ENCODE measurements at regions not wholly inside any gene's neighbourhood (a gene's known extent, or its start where the extent isn't known, plus 50 kb on each side); places are given as distances from the start of the nearest gene placed in this dataset.
A peak's percentile ranks its signal among the peaks of the same experiment; 100 is the strongest.
"Not testable (repeated sequence)": the region's sequence is repeated elsewhere in the genome, so short reads cannot be mapped to it uniquely, and the experiment has no call there.

DNA sequence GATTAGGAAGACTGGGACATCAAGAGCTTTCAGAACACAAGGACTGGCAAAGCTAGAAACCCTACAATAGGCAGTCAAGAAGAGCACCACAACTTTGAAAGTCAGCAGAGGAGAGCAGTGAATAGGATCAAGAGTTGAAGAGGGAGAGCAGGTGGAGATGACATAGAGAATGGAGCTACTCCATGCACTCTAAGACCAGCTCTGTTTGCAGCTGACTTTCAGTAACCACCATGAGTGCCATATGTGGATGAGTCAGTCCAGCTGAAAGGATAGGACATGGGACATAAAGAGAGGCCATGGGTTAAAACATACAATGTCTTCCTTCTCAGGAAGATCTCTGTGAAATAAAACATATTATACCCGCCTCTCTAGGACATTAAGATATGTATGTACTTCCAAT is 289.1 kb upstream of the KLF4 start:
- H3K27me3 ChIP-seq (ENCODE audit: insufficient read depth in 3 of 3, low read length in 2 of 3) = no peaks in the 10 kb centered on the region
- 94 to 97% (median 95%) methylated on average over 1 of the region's 1 CpG for WGBS, 3 donors
- DNase-seq = no peak
- no peak overlapping the region for H3K4me3 ChIP-seq
- H3K4me1 ChIP-seq = no peaks in the 10 kb centered on the region
- TF ChIP-seq, protein P1, sequence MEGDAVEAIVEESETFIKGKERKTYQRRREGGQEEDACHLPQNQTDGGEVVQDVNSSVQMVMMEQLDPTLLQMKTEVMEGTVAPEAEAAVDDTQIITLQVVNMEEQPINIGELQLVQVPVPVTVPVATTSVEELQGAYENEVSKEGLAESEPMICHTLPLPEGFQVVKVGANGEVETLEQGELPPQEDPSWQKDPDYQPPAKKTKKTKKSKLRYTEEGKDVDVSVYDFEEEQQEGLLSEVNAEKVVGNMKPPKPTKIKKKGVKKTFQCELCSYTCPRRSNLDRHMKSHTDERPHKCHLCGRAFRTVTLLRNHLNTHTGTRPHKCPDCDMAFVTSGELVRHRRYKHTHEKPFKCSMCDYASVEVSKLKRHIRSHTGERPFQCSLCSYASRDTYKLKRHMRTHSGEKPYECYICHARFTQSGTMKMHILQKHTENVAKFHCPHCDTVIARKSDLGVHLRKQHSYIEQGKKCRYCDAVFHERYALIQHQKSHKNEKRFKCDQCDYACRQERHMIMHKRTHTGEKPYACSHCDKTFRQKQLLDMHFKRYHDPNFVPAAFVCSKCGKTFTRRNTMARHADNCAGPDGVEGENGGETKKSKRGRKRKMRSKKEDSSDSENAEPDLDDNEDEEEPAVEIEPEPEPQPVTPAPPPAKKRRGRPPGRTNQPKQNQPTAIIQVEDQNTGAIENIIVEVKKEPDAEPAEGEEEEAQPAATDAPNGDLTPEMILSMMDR (IDR thresholded peaks at IDR 0.05) = no peak
- intact Hi-C loops (cut with DNase I) = no loop called here
- no peak overlapping the region for H3K27ac ChIP-seq
- no peak for ATAC-seq
- H3K9me3 ChIP-seq = no peaks in the 10 kb centered on the region
- H3K36me3 ChIP-seq (ENCODE audit: insufficient read depth in 1 of 2, low read depth in 1 of 2) = no peaks in the 10 kb centered on the region

DNA sequence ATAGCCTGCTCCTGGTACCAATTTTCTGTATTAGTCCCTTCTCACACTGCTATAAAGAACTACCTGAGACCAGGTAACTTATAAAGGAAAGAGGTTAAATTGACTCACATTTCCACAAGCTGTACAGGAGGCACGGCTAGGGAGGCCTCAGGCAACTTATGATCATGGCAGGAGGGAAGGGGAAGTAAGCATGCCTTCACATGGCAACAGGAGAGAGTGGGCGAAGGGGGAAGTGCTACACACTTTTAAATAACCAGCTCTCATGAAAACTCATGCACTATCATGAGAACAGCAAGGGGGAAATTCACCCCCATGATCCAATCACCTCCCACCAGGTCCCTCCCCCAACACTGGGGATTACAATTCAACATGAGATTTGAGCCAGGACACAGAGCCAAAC is 284.5 kb upstream of the KLF4 start:
- ATAC-seq; intact Hi-C loops (cut with DNase I); H3K27ac ChIP-seq; H3K9me3 ChIP-seq; DNase-seq; H3K27me3 ChIP-seq (ENCODE audit: insufficient read depth in 3 of 3, low read length in 2 of 3); H3K4me1 ChIP-seq; H3K36me3 ChIP-seq (ENCODE audit: insufficient read depth in 1 of 2, low read depth in 1 of 2); H3K4me3 ChIP-seq: not testable (repeated sequence)
- WGBS, 3 donors = 84 to 94% (median 93%) methylated on average over 2 of the region's 2 CpGs

DNA sequence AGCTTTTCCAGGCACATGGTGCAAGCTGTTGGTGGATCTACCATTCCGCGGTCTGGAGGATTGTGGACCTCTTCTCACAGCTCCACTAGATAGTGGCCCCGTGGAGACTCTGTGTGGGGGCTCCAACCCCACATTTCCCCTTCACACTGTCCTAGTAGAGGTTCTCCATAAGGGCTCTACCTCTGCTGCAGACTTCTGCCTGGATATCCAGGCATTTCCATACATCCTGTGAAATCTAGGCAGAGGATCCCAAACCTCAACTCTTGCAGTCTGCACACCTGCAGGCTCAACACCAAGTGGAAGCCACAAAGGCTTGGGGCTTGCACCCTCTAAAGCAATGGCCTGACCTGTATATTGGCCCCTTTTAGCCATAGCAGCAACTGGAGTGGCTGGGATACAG is 283.4 kb upstream of the KLF4 start:
- Histone ChIP-seq H3K9me3 (peaks cover 5% of the 10 kb centered on the region), H3K4me3 (no peak overlapping the region), H3K27me3 (ENCODE audit: insufficient read depth in 3 of 3, low read length in 2 of 3) (no peaks in the 10 kb centered on the region), H3K36me3 (ENCODE audit: insufficient read depth in 1 of 2, low read depth in 1 of 2) (no peaks in the 10 kb centered on the region), H3K4me1 (no peaks in the 10 kb centered on the region), H3K27ac (no peak overlapping the region)
- TF ChIP-seq, protein P1 (IDR thresholded peaks at IDR 0.05) = no peak
- DNase-seq (no peak), ATAC-seq (no peak)
- 87 to 92% (median 89%) methylated on average over 3 of the region's 3 CpGs for WGBS, 3 donors
- intact Hi-C loops (cut with DNase I) = no loop called here

DNA sequence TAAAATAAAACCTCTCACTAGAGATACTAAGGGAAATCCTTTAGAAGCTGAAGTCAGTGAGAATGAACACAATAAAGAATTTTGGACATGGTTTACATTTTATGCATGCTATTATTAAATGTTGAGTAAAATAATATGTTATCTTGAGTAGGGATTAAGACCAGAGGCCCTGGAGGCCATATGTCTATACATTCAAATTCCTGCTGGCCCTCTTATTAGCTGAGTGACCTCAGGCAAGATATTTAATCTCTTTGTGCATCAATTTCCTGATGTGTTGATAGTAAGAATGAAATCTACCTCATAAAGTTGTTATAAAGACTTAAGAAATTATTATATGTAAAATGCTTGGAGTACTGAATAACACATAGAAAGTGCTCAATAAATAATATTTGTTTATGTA is 281.1 kb upstream of the KLF4 start:
- peaks cover 5% of the 10 kb centered on the region for H3K9me3 ChIP-seq
- TF ChIP-seq, protein P1 (IDR thresholded peaks at IDR 0.05) = no peak
- no peak for DNase-seq
- no peak overlapping the region for H3K4me3 ChIP-seq
- H3K4me1 ChIP-seq = no peaks in the 10 kb centered on the region
- H3K27me3 ChIP-seq (ENCODE audit: insufficient read depth in 3 of 3, low read length in 2 of 3) = no peaks in the 10 kb centered on the region
- no peak for ATAC-seq
- H3K36me3 ChIP-seq (ENCODE audit: insufficient read depth in 1 of 2, low read depth in 1 of 2) = no peaks in the 10 kb centered on the region
- intact Hi-C loops (cut with DNase I) = no loop called here
- H3K27ac ChIP-seq = no peak overlapping the region

DNA sequence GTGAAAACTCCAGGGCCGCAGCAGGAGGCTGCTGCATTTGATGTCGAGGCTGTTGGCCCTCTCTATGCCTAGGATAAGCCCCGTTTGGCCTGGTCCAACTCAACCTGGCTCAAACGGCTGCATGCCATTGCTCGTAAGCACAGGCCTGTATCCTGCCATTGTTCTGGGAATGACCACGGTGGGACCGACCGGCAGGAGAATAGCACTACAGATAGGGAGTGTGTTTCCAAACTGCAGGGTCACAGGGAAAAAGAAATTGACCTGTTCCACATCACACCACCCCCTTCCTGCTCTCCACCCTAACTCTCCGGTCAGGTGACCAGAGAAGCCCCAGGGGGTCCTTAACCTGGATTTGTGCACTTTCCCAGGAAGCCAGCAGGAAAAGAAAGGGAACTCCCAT is 278.7 kb upstream of the KLF4 start:
- 42 to 48% (median 46%) methylated on average over 9 of the region's 9 CpGs for whole genome bisulfite sequencing, 3 donors
- peaks cover 7% of the 10 kb centered on the region for H3K9me3 ChIP-seq
- H3K27me3 ChIP-seq (ENCODE audit: insufficient read depth in 3 of 3, low read length in 2 of 3) = no peaks in the 10 kb centered on the region
- DNase-seq (peak in 1 of 2 donors; percentile 57), ATAC-seq (peak; percentile 36 to 71 (median 56))
- intact Hi-C loops (cut with DNase I) = no loop called here
- TF ChIP-seq, protein P1 (IDR thresholded peaks at IDR 0.05) = no peak
- H3K27ac ChIP-seq = peak overlapping the region; percentile 67
- H3K4me3 ChIP-seq = no peak overlapping the region
- H3K36me3 ChIP-seq (ENCODE audit: insufficient read depth in 1 of 2, low read depth in 1 of 2) = no peaks in the 10 kb centered on the region
- H3K4me1 ChIP-seq = no peaks in the 10 kb centered on the region
